ENCODE measurements at regions not wholly inside any gene's neighbourhood (a gene's known extent, or its start where the extent isn't known, plus 50 kb on each side); places are given as distances from the start of the nearest gene placed in this dataset.

DNA sequence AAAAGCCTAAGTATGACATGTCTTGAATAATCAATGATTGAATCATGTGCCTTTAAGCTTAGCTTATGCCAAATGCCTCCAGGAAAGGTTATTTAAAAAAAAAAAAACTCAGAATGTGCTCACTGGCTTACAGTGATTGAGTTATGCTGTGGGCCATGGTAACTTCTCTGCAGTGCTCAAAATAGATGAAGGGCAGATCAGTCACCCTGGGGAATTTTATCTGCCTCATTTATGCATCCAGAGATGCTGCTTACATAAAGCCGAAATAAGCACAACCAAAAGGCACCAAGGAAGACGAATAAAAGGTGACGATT, 118.7 kb upstream of the MDM1 start:
- no peak overlapping the region for H3K4me2 ChIP-seq (ENCODE audit: low read length)
- no peak for ATAC-seq
- H3K36me3 ChIP-seq (ENCODE audit: control insufficient read depth in 1 of 2, insufficient read depth in 2 of 2, low read length in 2 of 2), result no peaks in the 10 kb centered on the region
- ChIA-PET POLR2A (no interaction called here), CTCF (no interaction called here), RAD21 (ENCODE audit: low non-redundant PET in 1 of 2, low total read pairs in 2 of 2, uncharacterized antibody in 2 of 2, unreplicated experiment in 2 of 2) (no interaction called here)
- intact Hi-C loops (cut with micrococcal nuclease), result no loop called here
- no peaks in the 10 kb centered on the region for H4K20me1 ChIP-seq (ENCODE audit: insufficient read depth)
- H3K27ac ChIP-seq (ENCODE audit: low read depth, low read length), result no peak overlapping the region
- H3K9me2 ChIP-seq (ENCODE audit: insufficient read depth), result no peaks in the 10 kb centered on the region
- no peak overlapping the region for H2AFZ ChIP-seq (ENCODE audit: low read depth, low read length, poor library complexity, severe bottlenecking)
- no peak overlapping the region for H3K4me3 ChIP-seq (replicated peaks in 1 of 2; ENCODE audit: low read depth in 1 of 2, low read length in 2 of 2)
- no peaks in the 10 kb centered on the region for H3K79me2 ChIP-seq (ENCODE audit: insufficient read depth, low read length)
- no peaks in the 10 kb centered on the region for H3K4me1 ChIP-seq (ENCODE audit: control insufficient read depth in 1 of 2, insufficient read depth in 2 of 2, low read length in 2 of 2)
- TF ChIP-seq, protein P1, sequence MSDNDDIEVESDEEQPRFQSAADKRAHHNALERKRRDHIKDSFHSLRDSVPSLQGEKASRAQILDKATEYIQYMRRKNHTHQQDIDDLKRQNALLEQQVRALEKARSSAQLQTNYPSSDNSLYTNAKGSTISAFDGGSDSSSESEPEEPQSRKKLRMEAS (IDR thresholded peaks at IDR 0.05), result no peak
- TF ChIP-seq YY1 (IDR thresholded peaks at IDR 0.05; ENCODE audit: extremely low read depth, insufficient replicate concordance, low read depth, low read length), result no peak
- TF ChIP-seq FOSL1 (IDR thresholded peaks at IDR 0.05; ENCODE audit: low read depth), result no peak
- TF ChIP-seq, protein P2, sequence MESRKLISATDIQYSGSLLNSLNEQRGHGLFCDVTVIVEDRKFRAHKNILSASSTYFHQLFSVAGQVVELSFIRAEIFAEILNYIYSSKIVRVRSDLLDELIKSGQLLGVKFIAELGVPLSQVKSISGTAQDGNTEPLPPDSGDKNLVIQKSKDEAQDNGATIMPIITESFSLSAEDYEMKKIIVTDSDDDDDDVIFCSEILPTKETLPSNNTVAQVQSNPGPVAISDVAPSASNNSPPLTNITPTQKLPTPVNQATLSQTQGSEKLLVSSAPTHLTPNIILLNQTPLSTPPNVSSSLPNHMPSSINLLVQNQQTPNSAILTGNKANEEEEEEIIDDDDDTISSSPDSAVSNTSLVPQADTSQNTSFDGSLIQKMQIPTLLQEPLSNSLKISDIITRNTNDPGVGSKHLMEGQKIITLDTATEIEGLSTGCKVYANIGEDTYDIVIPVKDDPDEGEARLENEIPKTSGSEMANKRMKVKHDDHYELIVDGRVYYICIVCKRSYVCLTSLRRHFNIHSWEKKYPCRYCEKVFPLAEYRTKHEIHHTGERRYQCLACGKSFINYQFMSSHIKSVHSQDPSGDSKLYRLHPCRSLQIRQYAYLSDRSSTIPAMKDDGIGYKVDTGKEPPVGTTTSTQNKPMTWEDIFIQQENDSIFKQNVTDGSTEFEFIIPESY (IDR thresholded peaks at IDR 0.05; ENCODE audit: extremely low read depth, insufficient replicate concordance, low read length), result no peak
- no peak for TF ChIP-seq RAD21 (IDR thresholded peaks at IDR 0.05; ENCODE audit: low read depth)
- TF ChIP-seq SRF (IDR thresholded peaks at IDR 0.05; ENCODE audit: low read depth), result no peak
- no peak for TF ChIP-seq POLR2AphosphoS5 (IDR thresholded peaks at IDR 0.05; ENCODE audit: low read depth, low read length)
- no peak for TF ChIP-seq JUND (IDR thresholded peaks at IDR 0.05)
- TF ChIP-seq, protein P3, sequence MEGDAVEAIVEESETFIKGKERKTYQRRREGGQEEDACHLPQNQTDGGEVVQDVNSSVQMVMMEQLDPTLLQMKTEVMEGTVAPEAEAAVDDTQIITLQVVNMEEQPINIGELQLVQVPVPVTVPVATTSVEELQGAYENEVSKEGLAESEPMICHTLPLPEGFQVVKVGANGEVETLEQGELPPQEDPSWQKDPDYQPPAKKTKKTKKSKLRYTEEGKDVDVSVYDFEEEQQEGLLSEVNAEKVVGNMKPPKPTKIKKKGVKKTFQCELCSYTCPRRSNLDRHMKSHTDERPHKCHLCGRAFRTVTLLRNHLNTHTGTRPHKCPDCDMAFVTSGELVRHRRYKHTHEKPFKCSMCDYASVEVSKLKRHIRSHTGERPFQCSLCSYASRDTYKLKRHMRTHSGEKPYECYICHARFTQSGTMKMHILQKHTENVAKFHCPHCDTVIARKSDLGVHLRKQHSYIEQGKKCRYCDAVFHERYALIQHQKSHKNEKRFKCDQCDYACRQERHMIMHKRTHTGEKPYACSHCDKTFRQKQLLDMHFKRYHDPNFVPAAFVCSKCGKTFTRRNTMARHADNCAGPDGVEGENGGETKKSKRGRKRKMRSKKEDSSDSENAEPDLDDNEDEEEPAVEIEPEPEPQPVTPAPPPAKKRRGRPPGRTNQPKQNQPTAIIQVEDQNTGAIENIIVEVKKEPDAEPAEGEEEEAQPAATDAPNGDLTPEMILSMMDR (IDR thresholded peaks at IDR 0.05 in 2 of 3, conservative IDR thresholded peaks at IDR 0.05 in 1 of 3; ENCODE audit: borderline replicate concordance in 1 of 3, insufficient read depth in 1 of 3, low read depth in 2 of 3, low read length in 2 of 3), result no peak
- no peak for TF ChIP-seq POLR2A (IDR thresholded peaks at IDR 0.05; ENCODE audit: borderline replicate concordance, extremely low read depth, insufficient read depth, insufficient read length)
- no peak overlapping the region for H3K9ac ChIP-seq (ENCODE audit: low read length)
- H3K9me3 ChIP-seq (ENCODE audit: control insufficient read depth in 1 of 2, insufficient read depth in 1 of 2, low read depth in 1 of 2, low read length in 2 of 2), result no peaks in the 10 kb centered on the region
- no peaks in the 10 kb centered on the region for H3K27me3 ChIP-seq (ENCODE audit: insufficient read depth, low read length)
- no peak for DNase-seq (ENCODE audit: low read depth, low spot score)
- BruUV-seq (replicated peaks), result no TSS peak
